ENCODE measurements at regions not wholly inside any gene's neighbourhood (a gene's known extent, or its start where the extent isn't known, plus 50 kb on each side); places are given as distances from the start of the nearest gene placed in this dataset.

DNA sequence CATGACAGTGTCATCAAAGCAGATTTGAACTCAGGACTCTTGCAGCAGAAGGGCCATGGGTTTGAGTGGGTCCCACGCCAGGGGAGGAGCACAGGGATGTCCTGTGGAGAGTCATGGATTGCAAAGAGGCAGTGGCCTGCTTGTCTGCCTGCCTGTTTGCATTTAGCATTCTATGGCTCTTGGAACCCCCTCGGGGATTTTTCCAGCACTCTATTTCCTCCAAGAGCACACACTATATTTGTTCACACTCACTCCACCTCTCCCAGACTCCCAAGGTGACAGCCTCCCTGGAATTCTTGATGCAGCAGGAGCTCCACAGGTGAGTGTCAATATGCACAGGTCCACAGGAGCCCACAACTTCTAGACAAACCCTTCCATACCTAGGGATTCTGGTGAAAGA, 73.1 kb upstream of the LRRN2 start:
- no peak overlapping the region for H3K27ac Mint-ChIP-seq
- H4K91ac ChIP-seq (ENCODE audit: insufficient read length, low read depth, low read length), result no peak overlapping the region
- H2BK20ac ChIP-seq (ENCODE audit: low read depth, low read length, poor library complexity, severe bottlenecking), result no peak overlapping the region
- H4K20me1 ChIP-seq (ENCODE audit: control insufficient read depth, insufficient read depth, insufficient read length), result no peaks in the 10 kb centered on the region
- H3K18ac ChIP-seq (ENCODE audit: insufficient read length, low read depth, low read length), result no peak overlapping the region
- no peak overlapping the region for H2BK120ac ChIP-seq (ENCODE audit: low read depth, low read length, poor library complexity, severe bottlenecking)
- H3K79me1 ChIP-seq (ENCODE audit: insufficient read depth, low read depth, low read length, poor library complexity, severe bottlenecking), result no peaks in the 10 kb centered on the region
- H3K23ac ChIP-seq (ENCODE audit: insufficient read length, low read depth, low read length), result no peak overlapping the region
- H3K9me3 ChIP-seq (ENCODE audit: control insufficient read depth, low read depth, low read length), result no peaks in the 10 kb centered on the region
- H2AFZ ChIP-seq (ENCODE audit: low read length), result no peak overlapping the region
- H2AK5ac ChIP-seq (ENCODE audit: insufficient read length, low read length), result no peak overlapping the region
- H3T11ph ChIP-seq (ENCODE audit: low read length), result no peak overlapping the region
- H2BK5ac ChIP-seq (ENCODE audit: insufficient read length, low read length), result no peak overlapping the region
- no peaks in the 10 kb centered on the region for H3K23me2 ChIP-seq (ENCODE audit: insufficient read length, low read depth, low read length, poor library complexity, severe bottlenecking)
- no peaks in the 10 kb centered on the region for H3K27me3 ChIP-seq (ENCODE audit: insufficient read depth, low read length)
- H2BK12ac ChIP-seq (ENCODE audit: insufficient read length, low read depth, low read length), result no peak overlapping the region
- H3K4ac ChIP-seq (ENCODE audit: low read depth, low read length), result no peak overlapping the region
- no peak for DNase-seq
- no peaks in the 10 kb centered on the region for H3K4me1 ChIP-seq (ENCODE audit: insufficient read depth, low read length)
- no peak overlapping the region for H3K9ac ChIP-seq (ENCODE audit: extremely low read depth, insufficient read length, low read length)
- peaks cover 3% of the 10 kb centered on the region in 2 experiments for H3K4me1 Mint-ChIP-seq
- TF ChIP-seq, protein P1, sequence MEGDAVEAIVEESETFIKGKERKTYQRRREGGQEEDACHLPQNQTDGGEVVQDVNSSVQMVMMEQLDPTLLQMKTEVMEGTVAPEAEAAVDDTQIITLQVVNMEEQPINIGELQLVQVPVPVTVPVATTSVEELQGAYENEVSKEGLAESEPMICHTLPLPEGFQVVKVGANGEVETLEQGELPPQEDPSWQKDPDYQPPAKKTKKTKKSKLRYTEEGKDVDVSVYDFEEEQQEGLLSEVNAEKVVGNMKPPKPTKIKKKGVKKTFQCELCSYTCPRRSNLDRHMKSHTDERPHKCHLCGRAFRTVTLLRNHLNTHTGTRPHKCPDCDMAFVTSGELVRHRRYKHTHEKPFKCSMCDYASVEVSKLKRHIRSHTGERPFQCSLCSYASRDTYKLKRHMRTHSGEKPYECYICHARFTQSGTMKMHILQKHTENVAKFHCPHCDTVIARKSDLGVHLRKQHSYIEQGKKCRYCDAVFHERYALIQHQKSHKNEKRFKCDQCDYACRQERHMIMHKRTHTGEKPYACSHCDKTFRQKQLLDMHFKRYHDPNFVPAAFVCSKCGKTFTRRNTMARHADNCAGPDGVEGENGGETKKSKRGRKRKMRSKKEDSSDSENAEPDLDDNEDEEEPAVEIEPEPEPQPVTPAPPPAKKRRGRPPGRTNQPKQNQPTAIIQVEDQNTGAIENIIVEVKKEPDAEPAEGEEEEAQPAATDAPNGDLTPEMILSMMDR (conservative IDR thresholded peaks at IDR 0.05), result no peak
- no peak overlapping the region for H3K14ac ChIP-seq (ENCODE audit: insufficient read depth, low read length)
- no peak overlapping the region for H3K4me2 ChIP-seq (ENCODE audit: insufficient read depth, insufficient read length, low read length)
- H3K79me2 ChIP-seq (ENCODE audit: insufficient read depth, low read length), result no peaks in the 10 kb centered on the region
- no CpG with 5 or more reads among the region's 2 CpGs for WGBS (ENCODE audit: extremely low coverage, insufficient read length, low lambda C conversion rate)
- H3K27ac ChIP-seq (ENCODE audit: insufficient read length, low read depth, low read length), result no peak overlapping the region
- H4K8ac ChIP-seq (replicated peaks; ENCODE audit: insufficient read length, low read depth, low read length), result no peak overlapping the region
- no peak overlapping the region for H3K4me3 Mint-ChIP-seq
- H2BK15ac ChIP-seq (ENCODE audit: low read depth, low read length), result no peak overlapping the region
- H3K9me3 Mint-ChIP-seq, result no peaks in the 10 kb centered on the region
- H3K27me3 Mint-ChIP-seq (ENCODE audit: low read depth), result peaks cover 21% of the 10 kb centered on the region
- H4K5ac ChIP-seq (ENCODE audit: insufficient read length, low read depth, low read length), result no peak overlapping the region
- H3K36me3 Mint-ChIP-seq (ENCODE audit: insufficient read depth in 1 of 3, low read depth in 3 of 3), result peaks cover 0 to 4% (median 0%) of the 10 kb centered on the region in 3 experiments; a peak in 1 of 7 replicates
- H3K56ac ChIP-seq (ENCODE audit: insufficient read length, low read depth, low read length), result no peak overlapping the region
